NCI-H128 (cell line): ENCODE measurements at regions not wholly inside any gene's neighbourhood (a gene's known extent, or its start where the extent isn't known, plus 50 kb on each side); places are given as distances from the start of the nearest gene placed in this dataset.
"Not testable (repeated sequence)": the region's sequence is repeated elsewhere in the genome, so short reads cannot be mapped to it uniquely, and the experiment has no call there.

Source experiments
- DNase-seq: peaks from one replicate; lab custom pipeline; 2025; ENCODE audit not compliant: unreplicated experiment; lab: John Stamatoyannopoulos, UW

DNA sequence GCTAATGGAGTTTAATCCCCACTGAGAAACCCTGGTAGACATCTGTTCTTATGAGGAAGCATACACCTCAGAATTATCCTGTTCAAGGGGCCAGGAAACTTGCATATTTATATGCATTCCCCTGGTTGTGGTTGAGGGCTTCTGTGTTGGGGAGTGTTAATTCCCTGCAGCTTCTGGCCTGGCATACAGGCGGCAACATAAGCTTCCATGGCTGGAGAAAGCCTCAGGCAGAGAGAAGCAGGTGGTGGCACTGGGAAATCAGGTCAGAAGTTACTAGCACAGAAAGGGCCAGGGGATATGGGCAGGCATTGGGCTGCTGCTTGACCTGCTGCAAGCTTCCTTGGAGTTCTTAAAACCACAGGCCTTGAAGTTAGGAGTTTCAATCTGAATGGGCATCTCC lies 166.1 kb upstream of the SEMA6A start:
- no peak for DNase-seq

DNA sequence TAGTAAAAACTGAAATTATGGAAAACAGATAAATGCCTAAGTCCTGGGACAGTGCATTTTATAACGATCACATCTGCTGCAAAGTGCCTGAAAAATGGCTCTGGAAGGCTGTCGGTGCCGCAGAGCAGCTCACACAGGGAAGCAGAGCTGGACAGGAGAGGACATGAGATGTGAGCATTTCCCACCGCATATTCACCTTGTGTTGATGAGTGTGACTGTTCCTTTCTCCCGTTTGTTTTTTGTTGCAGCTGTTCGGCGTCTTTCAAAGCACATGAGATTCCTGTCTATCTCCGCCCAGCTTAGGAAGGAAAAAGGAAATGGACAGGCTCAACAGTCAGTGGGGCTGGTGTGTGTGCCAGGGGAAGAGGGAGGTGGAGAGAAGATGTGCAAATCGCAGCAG lies 164.9 kb upstream of the SEMA6A start:
- DNase-seq = no peak

DNA sequence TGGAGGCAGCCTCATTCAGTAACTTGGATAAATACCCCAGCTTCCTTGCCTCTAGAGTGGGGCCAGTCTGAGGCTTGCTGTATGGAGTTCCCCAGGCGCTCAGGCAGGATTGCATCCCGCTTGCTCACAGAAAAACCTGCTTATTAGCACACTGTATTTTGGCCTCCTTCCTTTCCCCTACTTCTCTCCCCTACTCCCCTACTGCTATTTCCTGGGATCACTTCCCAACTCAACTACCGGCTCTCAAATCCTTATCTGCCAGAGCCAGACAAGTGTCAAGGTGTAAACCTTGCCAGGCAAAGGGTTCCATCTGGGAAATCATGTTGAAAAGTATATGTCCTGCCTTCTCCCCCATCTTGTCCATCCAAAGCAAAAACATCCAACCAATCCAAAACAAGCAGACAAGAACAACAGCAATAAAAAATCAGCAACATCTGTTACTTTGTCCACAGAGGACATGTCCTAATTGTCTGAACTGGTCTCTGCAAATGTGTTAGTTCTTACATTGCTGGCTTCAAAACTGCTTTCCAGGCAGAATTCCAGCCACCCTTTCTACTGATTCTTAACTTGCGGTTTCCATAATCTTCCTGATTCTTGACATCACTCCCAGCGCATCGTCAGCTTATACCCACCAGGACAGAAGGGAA lies 164.1 kb upstream of the SEMA6A start:
- DNase-seq = no peak

DNA sequence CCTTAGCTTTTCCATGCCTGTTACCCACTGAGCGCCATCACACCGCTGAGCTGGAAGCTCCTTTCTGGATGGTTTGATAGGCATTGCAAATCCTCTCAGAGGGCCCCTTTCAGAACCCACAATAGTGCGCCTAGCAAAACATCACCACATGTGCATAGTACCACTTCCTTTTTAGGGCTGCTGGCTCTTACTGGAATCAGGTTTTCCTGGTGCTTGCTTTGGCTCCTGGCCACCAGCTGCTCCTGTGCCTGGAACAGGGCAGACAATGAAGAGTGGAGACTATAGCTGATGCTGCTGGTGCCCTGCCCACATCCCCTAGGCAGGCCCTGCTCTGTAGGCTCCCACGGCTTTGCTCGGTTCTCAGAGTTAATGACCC lies 163.6 kb upstream of the SEMA6A start:
- no peak for DNase-seq

DNA sequence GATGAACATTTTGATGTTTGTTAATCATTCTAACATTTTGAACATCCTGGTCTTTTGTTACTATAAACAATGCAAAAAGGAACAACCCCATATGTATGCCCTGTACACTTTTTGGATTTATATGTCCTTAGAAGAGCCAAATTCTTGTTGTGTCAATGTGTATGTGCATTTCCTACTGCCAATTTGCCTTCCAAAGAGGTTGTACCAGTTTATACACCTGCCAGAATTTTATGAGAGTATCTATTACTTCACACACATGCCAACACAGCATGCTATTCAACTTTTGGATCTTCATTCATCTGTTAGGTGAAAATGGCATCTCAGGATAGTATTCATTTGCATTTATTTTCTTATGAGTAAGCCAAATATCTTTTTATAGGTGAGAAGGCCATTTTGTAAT lies 162.0 kb upstream of the SEMA6A start:
- DNase-seq = no peak

DNA sequence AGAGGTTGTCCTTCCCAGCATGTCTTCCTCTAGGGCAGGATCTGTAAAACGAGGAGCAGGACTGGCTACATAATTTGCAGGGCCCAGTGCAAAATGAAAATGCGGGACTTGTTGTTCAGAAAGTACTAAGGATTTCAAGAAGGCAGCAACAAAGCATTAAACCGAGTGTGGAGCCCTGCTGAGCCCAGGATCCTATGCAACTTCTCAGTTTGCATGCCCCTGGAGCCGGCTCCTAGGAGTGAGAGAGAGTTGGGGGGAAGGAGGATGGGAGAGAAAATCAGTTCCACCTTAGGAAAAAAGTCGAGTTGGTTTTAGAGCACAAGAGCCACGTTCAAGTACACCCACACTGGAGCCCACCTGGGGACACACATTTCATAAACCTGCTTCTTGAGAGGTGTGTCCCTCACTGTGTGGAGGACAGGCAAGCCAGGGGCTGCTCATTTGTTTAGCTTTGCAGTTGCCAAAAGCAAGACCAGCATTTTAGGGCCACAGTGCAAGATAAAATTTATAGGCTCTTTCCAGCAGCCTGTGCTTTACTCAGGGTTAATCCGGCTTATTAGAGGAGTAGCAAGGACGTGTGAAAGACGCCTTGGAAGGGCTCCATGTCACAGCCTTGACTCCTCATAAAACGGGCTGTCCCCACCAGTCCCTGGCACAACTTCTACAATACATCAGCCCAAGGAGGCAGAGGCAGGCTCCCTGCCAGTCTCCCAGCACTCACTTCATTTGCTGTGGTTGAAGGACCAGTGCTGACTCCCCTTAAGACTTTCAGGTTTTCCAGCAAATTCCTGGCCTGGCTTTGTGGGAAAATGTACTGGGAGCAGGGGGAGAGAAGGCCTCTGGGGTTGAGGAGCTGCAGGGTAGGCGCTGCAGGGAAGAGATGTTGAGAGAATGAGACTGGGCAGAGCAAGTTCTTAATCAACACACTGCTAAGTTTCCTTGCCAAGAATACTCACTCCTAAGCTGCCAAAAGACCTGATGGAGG lies 159.7 kb upstream of the SEMA6A start:
- no peak for DNase-seq

DNA sequence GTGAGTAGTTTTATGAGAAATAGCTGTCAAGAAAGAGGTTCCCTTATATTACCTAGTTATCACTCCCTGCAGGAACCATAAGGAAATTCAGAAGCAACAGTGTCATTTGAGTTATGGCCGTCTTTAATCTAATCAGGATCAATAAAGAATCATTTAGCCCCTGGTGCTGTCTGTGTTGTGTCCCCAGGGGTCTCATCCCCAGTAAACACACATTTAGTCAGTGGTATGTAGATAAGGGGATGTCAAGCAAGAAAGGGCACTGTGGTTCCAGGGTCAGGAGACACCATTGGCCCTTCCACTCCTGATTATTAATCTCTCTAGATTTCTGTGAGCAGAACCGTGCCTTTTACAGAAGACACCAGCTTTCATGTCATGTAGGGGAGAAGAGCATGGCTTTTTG lies 158.0 kb upstream of the SEMA6A start:
- DNase-seq = no peak

DNA sequence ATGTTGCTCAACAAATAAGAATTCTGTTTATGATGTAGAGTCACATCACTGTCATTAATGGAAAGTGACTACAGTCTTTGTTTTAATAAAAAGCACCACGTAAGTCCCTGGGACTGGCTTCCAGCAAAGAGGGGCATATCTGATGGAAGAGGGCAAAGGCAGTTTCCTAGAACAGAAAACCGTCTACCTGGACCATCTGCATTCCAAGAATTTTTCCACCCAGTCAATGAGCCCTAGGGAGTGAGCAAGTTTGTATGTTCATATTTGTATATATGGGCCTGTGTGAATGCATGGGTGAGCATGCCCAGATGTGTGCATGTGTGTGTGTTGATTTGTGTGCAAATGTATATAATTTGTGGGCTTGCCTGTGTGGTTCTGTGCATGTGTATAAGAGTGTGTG lies 156.8 kb upstream of the SEMA6A start:
- DNase-seq = no peak

DNA sequence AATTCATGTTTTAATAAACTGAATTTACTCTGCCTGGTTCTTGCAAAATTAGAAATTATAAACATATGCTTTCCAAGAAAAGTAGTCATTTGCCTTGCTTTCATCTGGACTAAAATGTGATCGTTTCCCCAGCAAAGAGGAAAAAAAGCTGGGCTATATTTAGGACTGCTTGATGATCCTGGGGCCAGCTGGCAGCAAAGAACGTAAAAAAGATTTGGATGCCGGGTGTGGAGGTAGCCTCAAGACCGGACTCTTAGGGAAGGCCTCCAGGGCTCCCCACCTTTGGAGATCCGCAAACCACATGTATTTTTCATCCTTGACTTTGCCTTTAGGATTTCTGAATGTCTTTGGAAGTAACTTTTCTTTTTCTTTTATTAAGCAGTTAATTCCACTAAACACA lies 156.1 kb upstream of the SEMA6A start:
- DNase-seq = no peak

DNA sequence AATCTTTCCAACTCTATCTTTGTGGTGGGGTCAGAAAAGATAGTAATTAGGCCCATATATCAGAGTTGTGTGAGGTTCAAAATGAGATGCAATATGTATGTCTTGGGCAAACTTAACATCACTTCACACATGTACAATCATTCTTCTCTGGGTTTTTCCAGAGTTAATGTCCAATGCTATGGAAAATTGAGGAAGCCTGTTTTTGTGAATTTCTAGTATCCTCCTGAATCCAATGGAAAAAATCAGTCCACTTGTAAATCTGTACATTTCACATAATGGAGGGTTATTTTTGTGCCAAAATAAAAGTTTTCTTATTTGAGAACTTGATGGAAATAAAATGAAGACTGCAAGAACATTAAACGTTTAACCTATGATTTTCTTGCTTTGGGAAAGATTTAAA lies 155.6 kb upstream of the SEMA6A start:
- no peak for DNase-seq

DNA sequence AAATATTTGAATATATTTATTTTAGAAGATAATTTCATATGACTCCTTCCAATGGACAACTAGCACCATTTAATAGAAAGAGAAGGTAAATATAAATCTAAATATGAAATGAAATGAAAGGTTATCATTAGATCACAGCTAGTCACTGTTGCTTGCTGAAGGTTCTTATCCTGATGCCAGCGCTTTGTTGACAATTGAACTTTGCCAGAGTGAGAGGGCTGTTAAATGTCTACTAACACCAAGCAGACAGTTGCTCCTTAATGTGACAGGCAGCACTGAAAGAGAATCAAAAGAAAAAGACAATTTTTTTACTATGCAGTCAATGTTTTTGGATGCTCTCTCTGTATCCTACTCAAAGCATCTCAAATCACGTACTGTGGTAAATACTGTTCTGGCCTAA lies 152.6 kb upstream of the SEMA6A start:
- DNase-seq = no peak

DNA sequence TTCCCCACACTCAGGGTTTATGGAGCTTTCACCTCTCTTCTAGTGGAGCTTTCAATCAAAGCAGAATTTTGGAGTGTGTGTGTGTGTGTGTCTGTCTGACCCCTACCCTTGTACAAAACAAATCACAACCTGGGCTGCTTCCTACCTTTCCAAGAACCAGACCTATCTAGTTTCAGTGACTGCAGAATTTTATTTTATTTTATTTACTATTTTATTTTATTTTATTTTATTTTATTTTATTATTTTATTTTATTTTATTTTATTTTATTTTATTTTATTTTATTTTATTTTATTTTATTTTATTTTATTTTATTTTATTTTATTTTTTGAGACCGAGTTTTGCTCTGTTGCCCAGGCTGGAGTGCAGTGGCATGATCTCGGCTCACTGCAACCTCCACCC lies 151.6 kb upstream of the SEMA6A start:
- not testable (repeated sequence) for DNase-seq

DNA sequence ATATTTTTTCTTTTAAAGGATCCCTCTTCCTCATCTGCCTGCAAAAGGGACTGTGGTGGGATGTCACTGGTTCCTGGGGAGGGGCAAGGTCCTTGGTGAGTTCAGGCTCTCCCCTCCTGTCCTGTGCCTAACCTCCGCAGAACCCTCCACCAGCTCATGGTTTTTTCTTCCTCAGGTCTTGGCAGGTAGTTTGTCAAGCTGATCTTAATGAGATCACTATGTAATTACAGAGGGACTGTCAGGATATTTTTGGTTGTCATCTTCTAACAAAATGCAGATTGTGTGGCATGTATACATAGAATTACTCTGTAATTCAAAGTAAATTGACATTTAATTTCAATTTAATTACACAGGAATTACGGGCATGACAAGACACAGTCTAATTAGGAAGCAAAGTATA lies 150.3 kb upstream of the SEMA6A start:
- DNase-seq = no peak

DNA sequence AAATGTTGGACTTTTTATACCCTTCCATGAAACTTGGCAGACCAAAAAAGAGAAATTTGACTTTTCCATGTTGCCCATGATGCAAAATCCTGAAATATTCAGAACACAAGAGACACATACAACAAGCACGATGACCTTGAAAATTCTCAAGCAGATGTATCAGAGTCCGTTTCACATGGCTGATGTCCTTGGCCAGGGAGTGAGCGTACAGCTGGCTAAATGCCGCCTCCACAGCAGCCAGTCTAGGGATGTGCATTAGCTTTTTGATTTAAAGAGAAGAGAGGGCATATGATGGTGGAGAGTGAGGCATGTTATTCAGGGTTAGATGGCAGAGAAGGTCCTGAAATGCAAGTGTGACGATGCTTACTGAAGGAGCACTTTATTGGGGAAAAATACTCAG lies 148.0 kb upstream of the SEMA6A start:
- no peak for DNase-seq

DNA sequence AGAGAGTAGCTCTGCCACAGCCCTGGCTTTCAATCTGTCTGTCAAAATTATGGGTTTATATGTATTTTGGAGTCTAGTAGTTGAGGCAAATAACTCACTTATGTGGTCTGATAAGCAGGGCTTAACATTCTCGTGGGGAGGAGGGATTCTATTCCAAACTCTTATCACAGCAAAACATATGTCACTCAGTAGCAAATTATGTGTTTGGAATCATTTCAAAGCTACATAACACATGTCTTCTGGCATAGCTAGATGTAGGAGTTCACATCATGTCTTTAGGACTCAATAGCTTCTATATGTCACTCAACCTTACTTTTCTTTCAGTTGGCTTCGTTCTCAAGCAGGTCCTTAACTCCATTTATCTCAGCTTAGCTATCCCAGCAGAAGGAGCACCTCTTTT lies 144.5 kb upstream of the SEMA6A start:
- no peak for DNase-seq

DNA sequence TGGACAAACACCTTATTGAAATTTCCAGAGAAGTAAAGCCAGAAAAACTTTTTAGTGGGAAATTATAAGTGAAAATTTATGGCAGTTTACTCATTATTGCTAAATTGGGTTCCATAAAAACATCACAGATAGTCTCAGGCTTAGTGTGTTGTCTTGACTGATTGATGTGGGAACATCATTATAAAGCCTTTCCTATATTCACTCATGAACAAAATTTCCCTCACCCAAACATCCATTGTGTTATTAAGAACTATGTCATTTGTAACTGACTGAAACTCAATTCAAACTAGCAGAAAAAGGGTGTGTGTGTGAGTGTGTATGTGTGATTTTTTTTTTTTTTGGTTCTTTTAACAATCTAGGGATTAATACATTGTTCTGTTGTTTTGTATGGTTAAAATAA lies 143.7 kb upstream of the SEMA6A start:
- no peak for DNase-seq

DNA sequence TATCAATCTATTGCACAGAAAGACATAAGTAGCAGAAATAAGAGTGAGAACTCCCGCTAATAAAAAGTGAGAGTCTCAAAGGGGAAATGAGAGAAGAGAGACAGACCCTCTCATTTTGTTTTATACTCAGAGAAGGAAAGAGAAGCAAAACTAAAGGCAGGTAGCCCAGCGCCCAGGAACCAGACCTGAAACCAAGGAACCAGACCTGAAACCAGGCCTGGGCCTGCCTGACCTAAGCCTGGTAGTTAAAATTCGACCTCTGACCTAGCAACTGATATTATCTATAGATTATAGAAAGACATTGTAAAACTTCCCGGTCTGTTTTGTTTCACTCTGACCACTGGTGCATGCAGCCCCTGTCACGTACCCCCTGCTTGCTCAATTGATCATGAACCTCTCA lies 134.5 kb upstream of the SEMA6A start:
- no peak for DNase-seq

DNA sequence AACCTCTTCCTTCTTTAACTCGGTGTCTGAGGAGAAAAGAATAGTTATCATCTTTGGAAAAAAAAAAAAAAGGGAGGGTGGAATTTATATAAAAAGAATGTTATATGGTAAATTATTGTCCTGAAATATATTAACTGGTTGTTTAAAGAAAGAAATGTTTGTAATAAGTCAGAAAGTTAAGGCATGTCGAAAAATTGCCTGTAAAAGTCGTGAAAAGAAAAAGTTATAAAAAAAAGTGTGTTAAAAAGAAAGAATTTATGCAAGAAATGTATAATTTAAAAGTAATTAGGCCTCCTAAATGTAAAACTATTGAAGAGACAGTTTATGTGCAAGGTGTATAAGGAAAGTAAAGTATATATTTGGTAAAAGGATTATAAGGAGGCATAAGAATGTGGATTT lies 130.5 kb upstream of the SEMA6A start:
- not testable (repeated sequence) for DNase-seq

DNA sequence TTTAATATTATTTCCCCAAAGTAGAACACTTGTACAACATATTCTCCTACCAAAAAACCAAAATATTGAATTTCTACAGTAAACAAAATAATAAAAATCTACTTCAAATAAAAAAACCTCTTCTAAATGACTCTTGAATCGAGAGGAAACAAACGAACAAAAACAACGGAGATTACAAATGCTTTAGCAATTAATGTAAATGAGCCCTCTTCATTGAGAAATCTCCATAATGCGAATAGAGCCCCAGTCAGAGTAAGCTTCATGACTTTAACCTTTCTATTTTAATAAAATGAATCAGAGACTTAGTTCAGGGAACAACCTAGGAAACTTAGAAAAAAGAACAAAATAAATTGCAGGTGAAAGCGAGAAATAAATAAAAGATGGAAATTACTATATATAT lies 129.3 kb upstream of the SEMA6A start:
- DNase-seq = no peak

DNA sequence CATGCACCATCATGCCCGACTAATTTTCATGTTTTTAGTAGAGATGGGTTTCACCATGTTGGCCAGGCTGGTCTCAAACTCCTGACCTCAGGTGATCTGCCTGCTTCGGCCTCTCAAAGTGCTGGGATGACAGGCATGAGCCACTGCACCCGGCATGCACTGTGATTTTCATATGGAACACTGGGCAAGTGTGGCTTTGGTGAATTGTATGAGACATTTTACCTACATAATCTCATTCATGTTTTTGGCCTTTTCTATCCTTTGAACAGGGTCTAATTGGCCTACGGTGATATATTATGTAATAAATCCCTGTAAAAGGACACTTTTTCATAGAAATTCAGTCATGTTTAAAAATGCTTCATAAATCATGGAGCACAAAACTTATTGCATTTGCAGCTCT lies 128.7 kb upstream of the SEMA6A start:
- DNase-seq = no peak

DNA sequence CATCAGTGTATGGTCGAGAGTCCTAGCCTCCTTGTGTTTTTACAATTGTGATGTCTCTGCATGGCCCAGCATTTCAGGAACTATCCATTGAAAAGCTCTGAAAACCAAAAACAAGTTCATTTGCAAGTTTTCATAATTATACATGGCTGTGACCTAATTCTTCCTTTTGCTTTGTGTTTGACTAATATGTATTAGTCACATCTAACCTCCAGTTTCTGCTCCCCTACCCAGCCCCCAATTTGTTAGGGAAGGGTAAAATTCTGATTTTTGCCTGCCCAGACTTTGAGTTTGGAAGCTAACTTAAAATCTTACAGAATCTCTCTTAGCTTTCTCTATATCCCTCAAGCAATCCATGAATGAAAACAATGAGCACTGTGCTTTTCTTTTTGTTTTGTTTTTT lies 128.2 kb upstream of the SEMA6A start:
- no peak for DNase-seq

DNA sequence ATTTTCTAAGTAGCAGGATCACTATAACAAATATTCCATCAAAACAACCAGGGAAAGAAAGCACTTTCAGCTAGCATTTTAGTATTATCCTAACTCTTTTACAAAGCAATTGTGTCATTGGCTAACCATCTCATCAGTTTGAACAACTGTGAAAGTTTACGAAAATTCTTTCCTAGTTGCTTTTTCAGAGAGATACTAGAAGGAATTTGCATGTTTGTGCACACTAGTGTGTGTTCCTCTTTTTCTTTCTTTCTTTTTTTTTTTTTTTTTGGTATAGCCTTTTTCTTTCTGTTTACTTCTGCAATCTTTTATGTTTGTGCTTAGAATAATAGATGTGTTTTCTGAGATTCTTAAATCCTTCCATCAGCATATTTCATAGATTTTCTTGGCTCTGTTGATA lies 124.7 kb upstream of the SEMA6A start:
- no peak for DNase-seq

DNA sequence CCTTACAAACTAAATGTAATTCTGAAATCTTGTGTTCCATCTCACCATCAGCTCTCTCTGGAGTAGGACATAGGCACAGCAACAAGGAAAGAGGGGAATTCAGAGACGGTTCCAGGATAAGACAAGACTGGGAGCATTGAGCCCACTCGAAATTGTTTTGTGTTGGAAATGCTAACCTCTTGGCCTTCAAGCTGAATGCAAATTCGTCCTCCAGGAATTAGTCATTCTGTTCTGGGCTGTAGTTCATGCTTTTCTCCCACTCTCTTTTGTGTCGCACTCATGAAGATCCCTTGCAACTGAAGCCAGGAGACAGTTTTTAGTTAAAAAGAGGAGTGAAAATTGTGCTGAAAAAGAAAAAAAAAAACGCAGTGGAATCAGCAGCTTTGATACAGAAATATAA lies 121.7 kb upstream of the SEMA6A start:
- no peak for DNase-seq
